GM18867 (cell line): ENCODE measurements at regions not wholly inside any gene's neighbourhood (a gene's known extent, or its start where the extent isn't known, plus 50 kb on each side); places are given as distances from the start of the nearest gene placed in this dataset.
"Not testable (repeated sequence)": the region's sequence is repeated elsewhere in the genome, so short reads cannot be mapped to it uniquely, and the experiment has no call there.

Experiments used
- ATAC-seq: cut with Tn5 transposase; IDR thresholded peaks from one replicate; pipeline ENCODE4 v1.9.1; 2021; ENCODE audit warnings: mild to moderate bottlenecking, moderate library complexity; ENCODE audit not compliant: unreplicated experiment

- ATAC-seq, result no peak
Measured at GRCh38 chr6:10343320-10343719, 71.6 kb downstream of the TFAP2A start.

- no peak for ATAC-seq
Measured at GRCh38 chr6:10341605-10342004, 73.3 kb downstream of the TFAP2A start.

GRCh38 chr6:10338151-10338550 is 76.7 kb downstream of the TFAP2A start:
- ATAC-seq, result no peak

- ATAC-seq, result not testable (repeated sequence)
Measured at GRCh38 chr6:10337376-10337775, 77.5 kb downstream of the TFAP2A start.

GRCh38 chr6:10332111-10332510 is 82.8 kb downstream of the TFAP2A start:
- no peak for ATAC-seq

GRCh38 chr6:10331334-10331968 is 83.4 kb downstream of the TFAP2A start:
- no peak for ATAC-seq

- no peak for ATAC-seq
Measured at GRCh38 chr6:10330515-10330914, 84.4 kb downstream of the TFAP2A start.

GRCh38 chr6:10323018-10323417 is 91.9 kb downstream of the TFAP2A start:
- no peak for ATAC-seq

GRCh38 chr6:10320291-10320690 is 94.6 kb downstream of the TFAP2A start:
- ATAC-seq, result no peak

- no peak for ATAC-seq
Measured at GRCh38 chr6:10316373-10316721, 98.5 kb downstream of the TFAP2A start.

- ATAC-seq, result no peak
Measured at GRCh38 chr6:10315658-10316372, 99.1 kb downstream of the TFAP2A start.

GRCh38 chr6:10315034-10315433 is 99.8 kb downstream of the TFAP2A start:
- no peak for ATAC-seq

GRCh38 chr6:10314163-10314955 is 100.5 kb downstream of the TFAP2A start:
- ATAC-seq, result no peak

- ATAC-seq, result no peak
Measured at GRCh38 chr6:10313799-10314162, 101.1 kb downstream of the TFAP2A start.

GRCh38 chr6:10312445-10312844 is 102.4 kb downstream of the TFAP2A start:
- ATAC-seq, result no peak

- not testable (repeated sequence) for ATAC-seq
Measured at GRCh38 chr6:10311546-10312405, 103.1 kb downstream of the TFAP2A start.

- no peak for ATAC-seq
Measured at GRCh38 chr6:10310826-10311225, 104.0 kb downstream of the TFAP2A start.

- ATAC-seq, result no peak
Measured at GRCh38 chr6:10310330-10310653, 104.6 kb downstream of the TFAP2A start.

GRCh38 chr6:10309457-10310329 is 105.2 kb downstream of the TFAP2A start:
- no peak for ATAC-seq

GRCh38 chr6:10307476-10307875 is 107.4 kb downstream of the TFAP2A start:
- no peak for ATAC-seq
